GM18498 (cell line): ENCODE measurements at regions not wholly inside any gene's neighbourhood (a gene's known extent, or its start where the extent isn't known, plus 50 kb on each side); places are given as distances from the start of the nearest gene placed in this dataset.

ENCODE experiments used
- ATAC-seq: cut with Tn5 transposase; IDR thresholded peaks from one replicate; pipeline ENCODE4 v1.9.1; 2021; ENCODE audit warnings: mild to moderate bottlenecking, moderate library complexity; ENCODE audit not compliant: unreplicated experiment

DNA sequence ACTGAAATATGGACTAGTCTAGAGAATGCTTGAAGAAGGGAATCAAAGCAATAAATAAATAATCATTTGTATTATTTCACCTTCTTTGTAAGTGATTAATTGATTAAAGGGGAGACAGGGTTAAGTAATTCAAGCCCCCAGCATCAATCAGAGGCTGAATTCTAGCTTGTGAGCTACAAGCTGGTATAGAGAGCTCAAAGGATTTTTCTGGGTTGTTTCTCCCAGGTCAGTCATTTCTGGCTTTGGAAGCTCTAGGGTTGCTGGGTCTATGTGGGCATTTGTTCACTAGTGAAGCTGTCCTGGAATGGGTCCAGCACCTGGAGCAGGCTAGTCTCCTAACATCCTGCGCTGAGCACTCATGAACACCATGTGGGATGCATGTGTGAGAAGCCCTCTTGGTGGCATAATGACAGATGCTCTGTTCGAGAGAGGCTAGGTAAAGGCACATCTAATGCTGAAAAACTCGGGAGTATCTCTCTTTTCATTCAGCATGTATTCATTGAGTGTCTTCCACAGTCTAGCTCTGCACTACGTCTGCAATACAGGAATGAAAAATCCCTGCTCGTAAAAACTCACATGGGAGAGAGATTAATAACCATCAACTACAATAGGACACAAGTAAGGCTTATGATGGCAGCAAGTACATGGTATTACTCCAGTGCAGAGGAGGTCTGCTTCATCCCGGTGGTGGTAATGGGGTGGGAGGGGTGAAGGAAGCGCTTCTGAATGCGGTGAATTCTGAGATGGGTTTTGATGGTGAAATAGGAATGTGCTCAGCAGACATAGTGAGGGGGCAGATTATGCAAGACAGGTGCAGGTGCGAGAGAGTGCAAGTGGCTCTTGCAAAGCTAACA is 68.0 kb upstream of the NRP1 start:
- ATAC-seq: no peak

DNA sequence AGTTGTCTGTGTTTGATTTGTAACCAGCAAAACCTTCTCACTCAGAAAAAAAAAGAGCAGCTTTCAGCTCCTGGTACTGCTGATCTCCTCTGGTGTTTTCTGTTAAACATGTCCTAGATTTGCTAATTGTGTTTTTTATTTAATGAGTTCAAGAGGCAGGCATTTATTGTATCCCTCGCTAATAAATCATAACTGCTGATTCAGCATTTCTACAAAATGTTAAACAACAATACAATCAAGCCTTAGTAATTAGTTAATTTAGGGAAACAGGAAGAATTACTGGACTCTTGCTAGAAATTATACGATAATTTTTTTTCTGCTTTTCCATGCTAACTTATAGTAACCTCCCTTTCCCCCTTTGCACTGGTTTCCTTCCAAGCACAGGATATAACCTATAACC is 66.8 kb upstream of the NRP1 start:
- ATAC-seq: no peak

DNA sequence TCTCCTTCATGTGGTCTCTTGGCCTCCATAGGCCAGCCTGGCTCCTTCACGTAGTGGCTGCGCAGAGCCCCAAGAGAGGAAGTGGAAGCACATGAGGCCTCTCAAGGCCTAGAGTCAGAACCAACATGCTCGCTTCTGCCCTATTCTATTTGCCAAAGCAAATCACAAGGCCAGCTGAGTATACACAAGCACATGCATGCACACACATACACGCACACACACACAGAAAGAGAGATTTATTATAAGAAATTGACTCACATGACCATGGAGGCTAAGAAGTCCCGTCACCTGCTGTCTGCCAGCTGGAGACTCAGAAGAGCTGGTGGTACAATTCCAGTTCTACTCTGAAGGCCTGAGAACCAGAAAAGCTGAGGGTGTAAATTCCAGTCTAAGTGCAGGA is 64.3 kb upstream of the NRP1 start:
- ATAC-seq: no peak

DNA sequence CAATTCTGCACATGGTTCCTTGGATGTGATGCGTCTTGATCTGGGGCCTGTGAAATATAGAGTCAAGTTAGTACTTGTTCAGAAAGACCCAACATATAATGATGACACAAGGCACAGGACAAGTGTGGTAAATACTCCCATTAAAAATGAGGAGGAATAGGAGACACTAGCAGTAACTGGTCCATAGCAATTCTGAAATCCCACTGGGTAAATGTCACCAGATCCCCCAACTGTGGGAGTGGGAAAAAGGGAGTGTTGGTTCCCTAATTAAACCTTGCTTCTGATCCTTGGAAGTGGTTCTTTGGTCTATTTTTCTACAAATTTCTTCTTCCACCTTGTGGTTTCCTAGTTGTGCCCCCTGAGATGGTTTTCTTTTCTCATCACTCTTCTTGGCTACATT is 62.5 kb upstream of the NRP1 start:
- ATAC-seq: no peak

DNA sequence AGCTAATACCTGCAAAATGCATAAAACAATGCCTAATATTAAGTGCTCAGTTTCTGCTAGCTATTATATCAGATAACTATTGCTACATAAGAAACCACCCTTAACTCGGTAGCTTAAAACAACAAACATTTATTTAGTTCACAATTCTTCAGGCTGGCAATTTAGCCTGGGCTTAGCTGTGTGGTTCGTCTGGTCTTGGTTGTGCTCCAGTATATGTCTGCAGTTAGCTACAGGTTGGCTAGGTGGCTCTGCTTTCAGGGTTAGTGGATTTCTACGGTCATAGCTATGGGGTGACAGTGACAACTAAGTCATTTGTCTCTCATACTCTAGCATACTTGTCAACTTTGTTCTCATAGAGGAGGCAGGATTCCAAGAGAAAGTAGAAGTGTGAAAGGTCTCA is 61.8 kb upstream of the NRP1 start:
- ATAC-seq: no peak

DNA sequence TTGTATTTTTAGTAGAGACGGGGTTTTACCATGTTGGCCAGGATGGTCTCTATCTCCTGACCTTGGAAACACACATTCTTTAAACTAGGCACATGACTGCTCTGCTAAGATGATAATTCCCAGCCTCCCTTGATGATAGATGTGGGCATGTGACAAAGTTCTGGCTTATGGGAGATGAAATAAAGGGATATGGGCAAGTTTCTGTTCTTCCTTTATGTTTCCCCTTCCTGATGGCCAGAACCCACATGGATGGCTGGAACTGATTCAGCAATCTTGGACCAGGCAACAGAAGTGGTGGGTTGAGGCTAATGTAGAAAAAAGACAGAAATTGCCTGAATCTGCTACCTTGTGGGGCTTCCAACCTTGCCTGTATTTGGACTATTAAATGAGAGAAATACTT is 60.7 kb upstream of the NRP1 start:
- ATAC-seq: no peak

DNA sequence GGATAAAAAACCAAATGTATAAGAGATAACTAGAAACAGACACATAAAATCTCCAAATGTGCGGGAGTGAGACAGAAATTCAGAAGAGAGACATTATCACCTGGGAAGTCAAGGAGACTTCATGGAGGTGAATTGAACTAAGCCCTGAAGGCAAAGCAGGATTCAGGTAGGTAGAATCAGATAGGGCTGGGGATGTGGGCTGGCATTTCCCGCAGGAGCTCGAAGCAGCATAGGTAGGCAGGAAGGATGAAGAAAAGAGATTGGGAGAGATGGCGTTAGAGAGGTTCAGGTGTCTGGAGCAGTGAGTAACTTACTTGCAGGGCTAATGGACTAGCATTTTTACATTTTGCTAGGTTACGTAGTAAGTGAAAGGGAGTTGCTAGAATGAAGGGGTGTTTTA is 58.2 kb upstream of the NRP1 start:
- no peak for ATAC-seq

DNA sequence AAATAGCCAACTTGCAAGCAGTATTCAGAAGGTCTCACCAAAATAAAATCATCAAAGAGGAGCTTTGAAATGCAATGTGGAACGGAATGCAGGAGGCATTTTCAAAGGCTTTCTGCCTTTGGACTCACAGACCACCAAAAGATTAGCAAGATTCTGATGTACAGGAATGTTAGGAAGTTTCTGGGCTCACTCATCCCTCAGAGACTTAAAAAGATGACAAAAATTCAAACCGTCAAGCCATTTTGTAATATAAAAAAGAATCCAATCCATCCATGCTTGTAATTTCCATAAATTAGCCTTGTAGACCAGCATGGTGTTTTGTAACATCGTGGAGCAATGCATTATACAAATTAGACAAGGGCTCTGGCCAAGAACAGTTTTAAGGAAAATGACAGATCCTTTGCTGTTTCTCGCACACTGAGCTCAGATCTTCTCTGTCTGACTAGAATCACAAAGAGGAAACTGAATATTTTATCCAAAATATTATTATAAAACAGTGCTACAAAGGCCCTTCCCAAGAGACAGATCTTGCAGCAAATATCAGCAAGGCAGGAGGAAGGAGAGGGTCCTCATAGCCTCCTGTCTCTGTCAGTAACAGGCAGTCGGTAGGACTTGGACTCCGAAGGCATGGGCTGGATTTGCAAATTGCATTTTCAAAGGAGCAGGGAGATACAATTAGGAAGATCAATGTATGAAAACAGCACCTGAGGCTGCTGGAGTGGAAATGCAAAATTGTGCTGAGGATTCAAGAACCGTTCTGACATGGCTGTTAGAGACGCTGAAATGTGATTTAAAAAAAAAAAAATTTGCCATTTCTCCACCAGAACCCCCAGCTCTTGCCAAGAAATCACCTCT is 57.4 kb upstream of the NRP1 start:
- ATAC-seq: no peak

DNA sequence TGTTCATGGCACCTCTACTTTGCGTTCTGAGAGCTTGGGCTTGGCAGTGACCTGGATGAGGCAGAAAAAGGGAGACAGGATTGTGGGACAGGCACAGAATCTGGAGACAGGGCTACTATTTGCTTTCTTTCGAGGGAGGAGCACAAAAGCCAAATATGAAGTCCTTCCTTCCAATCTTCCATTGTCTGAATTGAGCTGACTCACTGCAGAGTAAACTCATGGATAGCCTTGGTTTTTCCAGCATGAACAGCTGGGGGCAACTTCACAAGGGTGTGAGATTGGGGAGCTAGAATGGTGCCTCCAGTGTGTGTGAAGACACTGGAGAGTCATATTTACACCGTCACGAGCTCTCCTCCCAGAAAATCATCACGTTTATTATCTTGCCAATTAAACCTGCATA is 55.6 kb upstream of the NRP1 start:
- no peak for ATAC-seq

DNA sequence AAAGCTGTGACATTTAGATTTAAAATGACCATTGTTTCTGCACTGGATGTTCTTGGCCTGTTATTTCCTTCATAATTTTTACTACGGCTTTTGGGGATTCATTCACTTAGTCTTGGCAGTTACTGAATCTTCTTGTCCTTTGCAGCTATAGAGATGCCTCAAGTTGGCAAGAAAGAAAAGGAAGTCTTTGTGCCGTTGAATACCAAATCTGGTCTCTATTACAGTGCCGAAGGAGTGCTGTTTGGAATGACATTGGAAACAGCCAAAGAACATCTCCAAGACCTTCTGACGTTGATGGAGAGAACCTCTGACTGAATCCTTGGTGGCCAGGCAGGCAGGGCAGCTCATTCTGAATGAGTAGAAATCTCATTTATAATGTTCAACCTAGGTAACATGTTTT is 54.3 kb upstream of the NRP1 start:
- ATAC-seq: no peak

DNA sequence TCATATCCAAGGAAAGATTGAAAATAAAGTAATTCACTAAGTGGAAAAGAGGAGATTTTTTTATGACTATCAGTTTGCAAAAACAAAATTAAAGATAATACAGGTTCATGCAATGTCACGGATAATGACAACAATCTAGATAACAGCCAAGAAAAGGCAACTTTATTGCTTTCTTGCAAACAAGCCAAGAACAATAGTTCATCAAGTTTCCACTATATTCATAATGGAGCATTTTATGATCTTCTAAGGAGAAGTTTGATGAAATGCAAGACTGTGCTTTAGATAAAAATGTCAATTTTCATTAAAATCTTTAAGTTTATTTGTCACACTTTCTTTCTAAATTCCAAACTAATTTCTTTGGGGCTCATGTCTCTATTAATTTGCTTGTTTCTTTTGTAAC is 53.9 kb upstream of the NRP1 start:
- ATAC-seq: no peak

DNA sequence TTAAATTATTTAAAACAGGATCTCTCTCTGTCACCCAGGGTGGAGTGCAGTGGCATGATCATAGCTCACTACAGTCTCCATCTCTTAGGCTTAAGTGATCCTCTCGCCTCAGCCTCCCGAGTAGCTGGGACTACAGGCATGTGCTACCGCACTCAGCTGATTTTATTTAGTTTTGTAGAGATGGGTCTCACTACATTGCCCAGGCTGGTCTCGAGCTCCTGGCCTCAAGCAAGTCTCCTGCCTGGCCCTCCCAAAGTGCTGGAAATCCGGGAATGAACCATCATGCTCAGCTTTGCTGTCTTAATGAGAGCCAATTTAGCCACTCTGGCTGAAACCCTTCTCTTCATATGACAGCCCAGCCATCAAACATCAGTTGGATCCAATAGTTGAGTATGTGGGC is 53.3 kb upstream of the NRP1 start:
- no peak for ATAC-seq

DNA sequence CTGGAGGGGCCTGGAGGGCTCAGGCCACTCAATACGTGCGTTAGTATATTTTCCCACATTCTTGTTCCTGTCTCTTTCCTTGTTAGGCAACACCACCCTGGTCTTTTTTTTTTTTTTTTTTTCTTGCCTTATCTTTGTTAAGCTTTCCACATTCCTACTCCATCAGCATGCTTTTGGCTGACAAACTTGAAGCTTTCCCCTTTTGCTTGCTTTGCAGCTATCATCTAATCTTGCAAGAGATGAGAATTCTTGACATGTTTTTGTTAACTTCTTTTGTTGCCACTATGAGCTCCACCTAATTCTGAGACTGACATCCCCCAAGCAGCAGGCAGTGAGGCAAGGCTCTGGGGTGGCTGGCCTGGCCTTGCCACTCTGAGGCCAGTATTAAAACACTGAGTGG is 52.5 kb upstream of the NRP1 start:
- ATAC-seq: no peak

DNA sequence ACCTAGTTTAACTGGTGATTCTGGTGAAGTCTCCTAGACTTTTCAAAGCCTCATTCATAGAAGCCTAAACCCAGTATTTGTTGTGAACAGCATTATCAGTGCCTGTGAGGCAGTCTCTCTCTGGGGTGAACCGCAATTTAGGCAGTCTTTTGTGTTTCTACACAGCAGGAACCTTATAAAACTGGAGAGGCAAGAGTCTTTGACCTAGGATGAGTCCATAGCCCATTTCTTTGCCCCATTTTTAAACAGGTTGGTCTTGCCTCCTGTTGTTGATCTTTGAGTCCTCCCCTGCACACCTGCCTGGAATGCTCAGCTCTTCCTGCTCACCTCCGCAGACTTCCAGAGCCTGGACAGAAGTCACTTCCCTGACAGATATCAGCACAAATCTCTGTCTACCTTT is 51.2 kb upstream of the NRP1 start:
- no peak for ATAC-seq

DNA sequence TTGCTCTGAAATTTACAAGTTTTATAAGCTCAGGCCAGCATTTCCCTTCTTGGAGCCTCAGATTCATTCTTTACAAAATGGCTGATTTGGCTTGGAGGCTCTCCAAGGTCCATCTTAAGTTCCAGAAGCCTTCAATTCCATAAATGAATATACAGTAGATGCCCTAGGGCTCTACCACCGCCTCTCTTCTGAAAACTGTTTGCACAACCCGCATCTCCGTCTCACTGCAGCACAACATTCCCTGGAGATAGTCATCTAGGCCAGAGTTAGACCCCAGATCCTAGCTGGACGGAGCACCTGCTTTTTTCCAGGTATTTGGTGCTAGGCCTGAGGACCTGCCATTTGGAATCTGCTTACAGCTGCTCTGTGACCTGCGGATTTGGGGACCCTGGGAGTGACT is 50.5 kb upstream of the NRP1 start:
- no peak for ATAC-seq
